WTC11 (cell line): ENCODE measurements at regions not wholly inside any gene's neighbourhood (a gene's known extent, or its start where the extent isn't known, plus 50 kb on each side); places are given as distances from the start of the nearest gene placed in this dataset.

Source experiments
- ATF3 ChIP-seq: sonication (generic); formaldehyde crosslinking; conservative IDR thresholded peaks from 2 replicates; pipeline ENCODE4 v1.8.1; 2022; ENCODE audit warnings: mild to moderate bottlenecking, missing genetic modification reagents
- CREB1 ChIP-seq: sonication (generic); formaldehyde crosslinking; IDR thresholded peaks from 2 replicates; pipeline ENCODE4 v1.8.0; 2023; ENCODE audit warnings: mild to moderate bottlenecking, missing genetic modification reagents
- CTCF ChIP-seq: fragments of 200-600 bp; IDR thresholded peaks from 2 replicates; pipeline ENCODE4 v1.8.0; 2022; ENCODE audit warnings: antibody characterized with exemption
- FOXP4 ChIP-seq: sonication (generic); formaldehyde crosslinking; IDR thresholded peaks from 2 replicates; pipeline ENCODE4 v1.8.0; 2022; ENCODE audit warnings: mild to moderate bottlenecking, missing genetic modification reagents
- PRDM15 ChIP-seq: sonication (generic); formaldehyde crosslinking; IDR thresholded peaks from 2 replicates; pipeline ENCODE4 v1.8.0; 2022; ENCODE audit warnings: missing genetic modification reagents
- TEAD1 ChIP-seq: sonication (generic); formaldehyde crosslinking; IDR thresholded peaks from 2 replicates; pipeline ENCODE4 v1.8.0; 2022; ENCODE audit warnings: mild to moderate bottlenecking, missing genetic modification reagents
- TEAD4 ChIP-seq: sonication (generic); formaldehyde crosslinking; IDR thresholded peaks from 2 replicates; pipeline ENCODE4 v1.8.0; 2022; ENCODE audit warnings: mild to moderate bottlenecking, missing genetic modification reagents
- ZSCAN18 ChIP-seq: fragments of 250-450 bp; sonication (Bioruptor Pico); IDR thresholded peaks from 2 replicates; pipeline ENCODE4 v2.1.2; 2022; ENCODE audit warnings: mild to moderate bottlenecking, moderate library complexity

- TF ChIP-seq TEAD4 (CRISPR knock-in tag) = no peak
- no peak for TF ChIP-seq CTCF
- no peak for TF ChIP-seq PRDM15 (CRISPR knock-in tag)
- TF ChIP-seq TEAD1 = no peak
- no peak for TF ChIP-seq CREB1 (CRISPR knock-in tag)
- no peak for TF ChIP-seq FOXP4 (CRISPR knock-in tag)
- TF ChIP-seq ZSCAN18 (CRISPR knock-in tag) = no peak
- TF ChIP-seq ATF3 = no peak
Measured at GRCh38 chr1:106676021-106676420, 380.5 kb upstream of the PRMT6 start.
